ENCODE measurements at regions not wholly inside any gene's neighbourhood (a gene's known extent, or its start where the extent isn't known, plus 50 kb on each side); places are given as distances from the start of the nearest gene placed in this dataset.

DNA sequence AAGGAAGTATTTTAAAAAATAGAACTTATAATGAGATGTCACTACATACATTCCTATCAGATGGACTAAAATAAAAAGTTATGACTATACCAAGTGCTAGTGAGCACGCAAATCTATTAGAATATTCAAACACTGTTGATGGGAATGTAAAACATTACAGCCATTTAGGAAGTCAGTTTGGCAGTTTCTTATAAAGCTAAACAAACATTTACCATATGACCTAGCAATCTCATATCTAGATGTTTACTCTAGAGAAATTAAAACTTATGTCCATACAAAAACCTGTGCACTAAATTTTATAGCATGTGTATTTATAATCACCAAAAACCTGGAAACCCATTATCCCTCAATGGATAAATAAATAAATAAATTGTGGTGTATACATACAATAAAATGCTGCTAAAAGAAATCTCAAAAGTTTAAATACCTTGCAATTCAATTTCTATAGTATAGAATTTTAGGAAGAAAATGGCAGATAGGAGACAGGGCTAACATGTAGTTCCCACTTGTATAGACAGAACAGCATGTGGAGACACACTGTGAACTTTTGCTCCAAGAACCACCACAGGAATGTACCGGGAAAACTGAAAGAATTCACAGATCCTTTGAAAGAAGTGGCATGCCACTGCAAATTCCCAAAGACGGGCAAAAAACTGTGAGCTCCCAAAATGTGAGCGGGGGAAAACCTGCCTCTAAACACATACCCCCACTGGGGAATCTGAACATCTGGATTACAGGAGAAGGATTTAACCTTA lies 174.6 kb upstream of the SPEF2 start:
- DNase-seq (ENCODE audit: extremely low spot score): no peak
- CTCF ChIA-PET: interaction anchor here (1.1 to 1.6 kb wide), 3 partner anchors 9 to 19 kb away, joined by 3 to 5 read pairs (median 3); no protein-coding TSS in a partner anchor
- POLR2A ChIA-PET: no interaction called here
- TF ChIP-seq, protein P1, sequence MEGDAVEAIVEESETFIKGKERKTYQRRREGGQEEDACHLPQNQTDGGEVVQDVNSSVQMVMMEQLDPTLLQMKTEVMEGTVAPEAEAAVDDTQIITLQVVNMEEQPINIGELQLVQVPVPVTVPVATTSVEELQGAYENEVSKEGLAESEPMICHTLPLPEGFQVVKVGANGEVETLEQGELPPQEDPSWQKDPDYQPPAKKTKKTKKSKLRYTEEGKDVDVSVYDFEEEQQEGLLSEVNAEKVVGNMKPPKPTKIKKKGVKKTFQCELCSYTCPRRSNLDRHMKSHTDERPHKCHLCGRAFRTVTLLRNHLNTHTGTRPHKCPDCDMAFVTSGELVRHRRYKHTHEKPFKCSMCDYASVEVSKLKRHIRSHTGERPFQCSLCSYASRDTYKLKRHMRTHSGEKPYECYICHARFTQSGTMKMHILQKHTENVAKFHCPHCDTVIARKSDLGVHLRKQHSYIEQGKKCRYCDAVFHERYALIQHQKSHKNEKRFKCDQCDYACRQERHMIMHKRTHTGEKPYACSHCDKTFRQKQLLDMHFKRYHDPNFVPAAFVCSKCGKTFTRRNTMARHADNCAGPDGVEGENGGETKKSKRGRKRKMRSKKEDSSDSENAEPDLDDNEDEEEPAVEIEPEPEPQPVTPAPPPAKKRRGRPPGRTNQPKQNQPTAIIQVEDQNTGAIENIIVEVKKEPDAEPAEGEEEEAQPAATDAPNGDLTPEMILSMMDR (IDR thresholded peaks at IDR 0.05; ENCODE audit: control extremely low read depth, extremely low read depth, low read depth, missing control alignments): no peak

DNA sequence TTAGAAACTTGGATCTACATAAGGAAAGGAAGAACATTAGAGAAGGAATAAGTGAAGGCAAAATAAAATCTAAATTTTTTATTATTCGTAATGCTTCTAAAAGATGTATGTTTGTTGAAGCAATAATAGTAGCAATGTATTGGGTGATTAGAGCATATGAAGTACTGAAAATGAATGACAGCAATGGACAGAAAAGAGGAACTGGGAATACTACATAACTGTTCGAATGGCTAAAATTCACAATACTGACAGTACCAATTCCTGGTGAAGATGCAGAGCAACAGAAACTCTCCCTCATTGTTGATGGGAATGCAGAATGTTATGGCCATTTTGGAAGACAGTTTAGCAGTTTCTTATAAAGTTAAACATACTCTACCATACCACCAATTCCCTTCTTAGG lies 177.3 kb upstream of the SPEF2 start:
- ChIA-PET CTCF (interaction anchor here (0.9 kb wide), 1 partner anchor 210 kb away, joined by 3 read pairs; the partner anchor contains the start of gene PRLR), POLR2A (no interaction called here)
- no peak for DNase-seq (ENCODE audit: extremely low spot score)
- TF ChIP-seq, protein P1 (IDR thresholded peaks at IDR 0.05; ENCODE audit: control extremely low read depth, extremely low read depth, low read depth, missing control alignments): no peak

DNA sequence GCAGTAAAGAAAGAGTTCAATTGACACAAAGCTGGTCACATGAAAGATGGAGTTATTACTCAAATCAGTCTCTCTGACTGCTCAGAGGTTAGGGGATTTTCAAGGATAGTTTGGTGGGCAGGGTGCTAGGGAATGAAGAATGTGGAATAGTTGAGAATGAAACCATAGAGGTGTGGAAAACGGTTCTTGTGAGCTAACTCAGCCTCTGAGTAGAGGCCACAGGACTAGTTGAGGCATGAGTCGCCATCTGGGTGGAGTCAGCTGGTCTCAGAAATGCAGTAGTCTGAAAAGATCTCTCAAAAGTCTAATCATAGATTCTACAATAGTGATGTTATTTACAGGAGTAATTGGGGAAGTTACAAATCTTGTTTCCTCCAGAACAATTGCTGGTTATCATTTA lies 178.9 kb upstream of the SPEF2 start:
- ChIA-PET POLR2A (no interaction called here), CTCF (interaction anchor here (1.7 kb wide), 1 partner anchor 371 kb away, joined by 3 read pairs; no protein-coding TSS in a partner anchor)
- TF ChIP-seq, protein P1 (IDR thresholded peaks at IDR 0.05; ENCODE audit: control extremely low read depth, extremely low read depth, low read depth, missing control alignments): no peak
- no peak for DNase-seq (ENCODE audit: extremely low spot score)

DNA sequence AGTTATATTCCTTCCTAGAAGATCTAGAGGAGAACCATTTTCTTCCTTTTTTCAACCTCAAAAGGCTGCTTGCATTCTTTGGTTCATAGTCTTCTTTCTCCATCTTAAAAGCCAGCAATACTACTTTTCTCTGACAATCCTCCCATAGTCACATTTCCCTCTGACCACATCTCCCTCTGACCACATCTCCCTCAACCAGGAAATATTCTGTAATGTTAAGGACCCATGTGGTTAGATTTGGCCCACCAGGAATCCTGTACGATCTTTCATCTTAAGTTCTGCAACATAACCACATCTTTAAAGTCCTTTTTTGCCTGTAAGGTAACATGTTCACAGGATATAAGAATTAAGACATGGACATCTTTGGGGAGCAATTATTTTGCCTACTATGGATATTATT lies 179.4 kb upstream of the SPEF2 start:
- no peak for DNase-seq (ENCODE audit: extremely low spot score)
- TF ChIP-seq, protein P1 (IDR thresholded peaks at IDR 0.05; ENCODE audit: control extremely low read depth, extremely low read depth, low read depth, missing control alignments): no peak
- POLR2A ChIA-PET: no interaction called here
- CTCF ChIA-PET: interaction anchor here (1.7 kb wide), 1 partner anchor 371 kb away, joined by 3 read pairs; no protein-coding TSS in a partner anchor

DNA sequence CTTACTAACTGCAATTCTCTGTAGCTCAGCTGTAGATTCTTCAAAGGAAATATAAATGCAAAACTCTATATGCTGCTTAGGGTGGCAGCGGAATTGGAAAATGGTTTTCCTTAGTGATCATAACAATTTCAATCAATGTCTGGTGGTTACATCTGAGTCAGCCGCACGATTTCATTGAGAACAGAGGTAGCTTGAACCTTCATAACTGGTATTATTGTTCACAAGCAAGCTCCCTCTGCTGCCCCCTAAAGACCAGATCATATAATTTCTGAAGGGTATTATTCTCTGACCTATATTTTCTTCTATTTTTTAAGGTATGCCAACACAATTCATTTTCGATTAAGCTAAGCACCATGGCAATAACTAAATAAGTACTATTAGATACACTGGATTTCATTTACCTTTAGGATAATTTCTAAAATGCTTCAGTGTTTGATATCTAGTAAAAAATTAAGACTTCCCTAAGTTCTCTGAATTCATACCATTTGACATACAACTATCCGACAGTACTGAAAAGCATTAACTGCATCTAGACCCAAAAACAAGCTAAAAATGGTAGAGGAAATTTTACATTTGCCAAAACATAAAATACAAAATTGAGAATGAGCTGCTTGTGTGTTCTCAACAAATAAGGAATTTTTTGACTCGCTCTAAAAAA lies 181.1 kb upstream of the SPEF2 start:
- TF ChIP-seq, protein P1 (IDR thresholded peaks at IDR 0.05; ENCODE audit: control extremely low read depth, extremely low read depth, low read depth, missing control alignments): peak; percentile 32
- CTCF ChIA-PET: interaction anchor here (0.6 to 4.0 kb wide), 38 partner anchors 8 to 836 kb away, joined by 3 to 33 read pairs (median 4); partner anchors contain the start of gene PRLR
- POLR2A ChIA-PET: no interaction called here
- peak; percentile 13 for DNase-seq (ENCODE audit: extremely low spot score)

DNA sequence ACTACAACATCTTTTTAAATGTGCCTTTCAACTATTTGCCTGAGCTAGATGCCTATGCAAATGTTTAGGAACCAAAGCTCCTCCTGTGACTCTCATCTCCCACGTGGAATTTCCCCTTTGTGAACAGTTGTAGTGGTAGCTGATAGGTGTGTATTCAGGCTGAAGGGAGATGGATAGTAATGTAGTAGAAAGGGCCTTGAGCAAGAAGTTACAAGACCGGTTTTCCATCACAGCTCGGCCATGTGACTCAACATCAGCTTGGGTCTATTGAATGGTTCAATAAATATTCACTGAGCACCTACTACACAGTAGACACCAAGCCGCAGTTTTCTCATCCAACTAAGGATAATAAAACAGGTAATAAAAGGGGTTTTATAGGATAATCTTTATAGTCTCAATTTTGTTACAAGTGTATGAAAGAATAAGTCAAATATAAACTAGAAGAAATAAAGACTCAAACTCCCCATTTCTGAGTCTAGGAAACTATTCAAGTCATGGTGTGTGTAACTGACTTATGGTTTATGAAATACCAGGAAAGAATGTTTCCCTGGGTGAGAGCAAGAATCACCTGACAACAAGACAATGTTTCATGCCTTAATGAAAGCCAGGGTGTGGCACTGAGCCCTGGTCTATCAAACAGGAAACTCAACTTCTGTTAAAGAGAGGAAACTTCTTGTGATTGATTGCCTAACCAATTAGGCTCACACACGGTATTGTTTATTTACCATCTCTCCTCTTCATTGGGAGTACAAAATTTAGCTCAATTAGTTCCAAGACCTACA lies 187.1 kb upstream of the SPEF2 start:
- POLR2A ChIA-PET: no interaction called here
- TF ChIP-seq, protein P1 (IDR thresholded peaks at IDR 0.05; ENCODE audit: control extremely low read depth, extremely low read depth, low read depth, missing control alignments): no peak
- DNase-seq (ENCODE audit: extremely low spot score): no peak
- CTCF ChIA-PET: interaction anchor here (1.1 to 2.9 kb wide), 3 partner anchors 9 to 207 kb away, joined by 3 to 6 read pairs (median 4); no protein-coding TSS in a partner anchor
